ENCODE measurements at regions not wholly inside any gene's neighbourhood (a gene's known extent, or its start where the extent isn't known, plus 50 kb on each side); places are given as distances from the start of the nearest gene placed in this dataset.

- no peaks in the 10 kb centered on the region for H3K36me3 ChIP-seq (ENCODE audit: control insufficient read depth in 5 of 5, insufficient read depth in 5 of 5, low read length in 5 of 5)
- no peak overlapping the region for H3K4me3 ChIP-seq (ENCODE audit: low read depth in 1 of 5, low read length in 5 of 5)
- H3K27me3 ChIP-seq (ENCODE audit: control insufficient read depth in 5 of 5, insufficient read depth in 4 of 5, low read length in 5 of 5): peaks cover 0 to 4% (median 0%) of the 10 kb centered on the region in 5 donors
- H3K9me3 ChIP-seq (ENCODE audit: control insufficient read depth in 5 of 5, low read length in 5 of 5): no peaks in the 10 kb centered on the region
- H3K9ac ChIP-seq (ENCODE audit: low read length in 5 of 5): no peak overlapping the region
- H3K4me1 ChIP-seq (ENCODE audit: control insufficient read depth in 5 of 5, insufficient read depth in 5 of 5, low read length in 5 of 5): no peaks in the 10 kb centered on the region
- H3K27ac ChIP-seq (ENCODE audit: low read depth, low read length): no peak overlapping the region
Observed at GRCh38 chr1:218211241-218211640, 73.9 kb upstream of the RRP15 start.

- Histone ChIP-seq H3K36me3 (ENCODE audit: control insufficient read depth in 5 of 5, insufficient read depth in 5 of 5, low read length in 5 of 5) (no peaks in the 10 kb centered on the region), H3K4me3 (ENCODE audit: low read depth in 1 of 5, low read length in 5 of 5) (no peak overlapping the region), H3K9me3 (ENCODE audit: control insufficient read depth in 5 of 5, low read length in 5 of 5) (no peaks in the 10 kb centered on the region), H3K27ac (ENCODE audit: low read depth, low read length) (no peak overlapping the region), H3K9ac (ENCODE audit: low read length in 5 of 5) (no peak overlapping the region), H3K27me3 (ENCODE audit: control insufficient read depth in 5 of 5, insufficient read depth in 4 of 5, low read length in 5 of 5) (peaks cover 0 to 4% (median 0%) of the 10 kb centered on the region in 5 donors), H3K4me1 (ENCODE audit: control insufficient read depth in 5 of 5, insufficient read depth in 5 of 5, low read length in 5 of 5) (no peaks in the 10 kb centered on the region)
Observed at GRCh38 chr1:218217040-218217439, 68.1 kb upstream of the RRP15 start.

GRCh38 chr1:218219460-218219859, 65.6 kb upstream of the RRP15 start:
- Histone ChIP-seq H3K27me3 (ENCODE audit: control insufficient read depth in 5 of 5, insufficient read depth in 4 of 5, low read length in 5 of 5) (peaks cover 0 to 2% (median 0%) of the 10 kb centered on the region in 5 donors), H3K36me3 (ENCODE audit: control insufficient read depth in 5 of 5, insufficient read depth in 5 of 5, low read length in 5 of 5) (no peaks in the 10 kb centered on the region), H3K9me3 (ENCODE audit: control insufficient read depth in 5 of 5, low read length in 5 of 5) (no peaks in the 10 kb centered on the region), H3K4me1 (ENCODE audit: control insufficient read depth in 5 of 5, insufficient read depth in 5 of 5, low read length in 5 of 5) (no peaks in the 10 kb centered on the region), H3K27ac (ENCODE audit: low read depth, low read length) (no peak overlapping the region), H3K4me3 (ENCODE audit: low read depth in 1 of 5, low read length in 5 of 5) (no peak overlapping the region), H3K9ac (ENCODE audit: low read length in 5 of 5) (no peak overlapping the region)

GRCh38 chr1:218224101-218224500, 61.0 kb upstream of the RRP15 start:
- Histone ChIP-seq H3K9me3 (ENCODE audit: control insufficient read depth in 5 of 5, low read length in 5 of 5) (no peaks in the 10 kb centered on the region), H3K4me3 (ENCODE audit: low read depth in 1 of 5, low read length in 5 of 5) (no peak overlapping the region), H3K9ac (ENCODE audit: low read length in 5 of 5) (no peak overlapping the region), H3K36me3 (ENCODE audit: control insufficient read depth in 5 of 5, insufficient read depth in 5 of 5, low read length in 5 of 5) (no peaks in the 10 kb centered on the region), H3K27ac (ENCODE audit: low read depth, low read length) (no peak overlapping the region), H3K27me3 (ENCODE audit: control insufficient read depth in 5 of 5, insufficient read depth in 4 of 5, low read length in 5 of 5) (no peaks in the 10 kb centered on the region), H3K4me1 (ENCODE audit: control insufficient read depth in 5 of 5, insufficient read depth in 5 of 5, low read length in 5 of 5) (no peaks in the 10 kb centered on the region)

GRCh38 chr1:218226005-218226404, 59.1 kb upstream of the RRP15 start:
- Histone ChIP-seq H3K9ac (ENCODE audit: low read length in 5 of 5) (no peak overlapping the region), H3K9me3 (ENCODE audit: control insufficient read depth in 5 of 5, low read length in 5 of 5) (no peaks in the 10 kb centered on the region), H3K27me3 (ENCODE audit: control insufficient read depth in 5 of 5, insufficient read depth in 4 of 5, low read length in 5 of 5) (no peaks in the 10 kb centered on the region), H3K4me3 (ENCODE audit: low read depth in 1 of 5, low read length in 5 of 5) (no peak overlapping the region), H3K27ac (ENCODE audit: low read depth, low read length) (no peak overlapping the region), H3K36me3 (ENCODE audit: control insufficient read depth in 5 of 5, insufficient read depth in 5 of 5, low read length in 5 of 5) (no peaks in the 10 kb centered on the region), H3K4me1 (ENCODE audit: control insufficient read depth in 5 of 5, insufficient read depth in 5 of 5, low read length in 5 of 5) (no peaks in the 10 kb centered on the region)
